H9 (cell line): ENCODE measurements at regions not wholly inside any gene's neighbourhood (a gene's known extent, or its start where the extent isn't known, plus 50 kb on each side); places are given as distances from the start of the nearest gene placed in this dataset.

ENCODE experiments used
- DNase-seq: peaks from one replicate; pipeline ENCODE4 v3.0.0-alpha.2; 2017
- H2AFZ ChIP-seq: one replicate; pipeline ENCODE4 v1.6.1; 2013; ENCODE audit warnings: mild to moderate bottlenecking, low read length, control low read depth, moderate library complexity
- H2AK5ac ChIP-seq: 2 replicates; pipeline ENCODE4 v1.6.1; 2013; ENCODE audit warnings: low read length, control low read depth, mixed read lengths; ENCODE audit not compliant: insufficient read length
- H2BK120ac ChIP-seq: one replicate; pipeline ENCODE4 v1.6.1; 2013; ENCODE audit warnings: low read depth, mild to moderate bottlenecking, low read length, control low read depth, inconsistent platforms; ENCODE audit not compliant: poor library complexity, severe bottlenecking
- H2BK12ac ChIP-seq: 2 replicates; pipeline ENCODE4 v1.6.1; 2013; ENCODE audit warnings: low read length, control low read depth, mixed read lengths, low read depth; ENCODE audit not compliant: insufficient read length
- H2BK15ac ChIP-seq: 2 replicates; pipeline ENCODE4 v1.6.1; 2013; ENCODE audit warnings: low read depth, low read length, control low read depth
- H2BK20ac ChIP-seq: one replicate; pipeline ENCODE4 v1.6.1; 2013; ENCODE audit warnings: low read depth, mild to moderate bottlenecking, low read length, control low read depth, inconsistent platforms; ENCODE audit not compliant: poor library complexity, severe bottlenecking
- H2BK5ac ChIP-seq: 2 replicates; pipeline ENCODE4 v1.6.1; 2013; ENCODE audit warnings: low read length, control low read depth, mixed read lengths; ENCODE audit not compliant: insufficient read length
- H3K14ac ChIP-seq: 2 replicates; pipeline ENCODE4 v1.6.1; 2013; ENCODE audit warnings: low read length, control low read depth; ENCODE audit not compliant: insufficient read depth
- H3K18ac ChIP-seq: 2 replicates; pipeline ENCODE4 v1.6.1; 2013; ENCODE audit warnings: low read depth, mild to moderate bottlenecking, mixed read lengths, low read length, control low read depth; ENCODE audit not compliant: insufficient read length
- H3K23ac ChIP-seq: 2 replicates; pipeline ENCODE4 v1.6.1; 2013; ENCODE audit warnings: low read length, control low read depth, mixed read lengths, low read depth; ENCODE audit not compliant: insufficient read length
- H3K23me2 ChIP-seq: 2 replicates; pipeline ENCODE4 v1.6.1; 2013; ENCODE audit warnings: low read depth, mild to moderate bottlenecking, mixed read lengths, low read length, control low read depth; ENCODE audit not compliant: insufficient read length, poor library complexity, severe bottlenecking
- H3K27ac ChIP-seq: 2 replicates; pipeline ENCODE4 v1.5.1; 2013; ENCODE audit warnings: low read length, control low read depth, mixed read lengths, low read depth; ENCODE audit not compliant: insufficient read length
- H3K27me3 ChIP-seq: 2 replicates; pipeline ENCODE4 v1.6.1; 2013; ENCODE audit warnings: low read length, control low read depth, inconsistent platforms; ENCODE audit not compliant: insufficient read depth
- H3K4ac ChIP-seq: 2 replicates; pipeline ENCODE4 v1.6.1; 2013; ENCODE audit warnings: low read depth, mild to moderate bottlenecking, control low read depth, inconsistent platforms, low read length, moderate library complexity
- H3K4me1 ChIP-seq: 2 replicates; pipeline ENCODE4 v1.6.1; 2013; ENCODE audit warnings: low read length, control low read depth, inconsistent platforms; ENCODE audit not compliant: insufficient read depth
- H3K4me2 ChIP-seq: 2 replicates; pipeline ENCODE4 v1.6.1; 2013; ENCODE audit warnings: low read length, control low read depth, mixed read lengths; ENCODE audit not compliant: insufficient read length, insufficient read depth
- H3K56ac ChIP-seq: 2 replicates; pipeline ENCODE4 v1.6.1; 2013; ENCODE audit warnings: low read depth, mild to moderate bottlenecking, mixed read lengths, low read length, control low read depth; ENCODE audit not compliant: insufficient read length
- H3K79me1 ChIP-seq: 2 replicates; pipeline ENCODE4 v1.6.1; 2013; ENCODE audit warnings: low read depth, mild to moderate bottlenecking, moderate library complexity, low read length, control low read depth, inconsistent platforms; ENCODE audit not compliant: insufficient read depth, poor library complexity, severe bottlenecking
- H3K79me2 ChIP-seq: 2 replicates; pipeline ENCODE4 v1.6.1; 2013; ENCODE audit warnings: low read length, control low read depth, inconsistent platforms; ENCODE audit not compliant: insufficient read depth
- H3K9ac ChIP-seq: 2 replicates; pipeline ENCODE4 v1.6.1; 2013; ENCODE audit warnings: low read length, control low read depth, mixed read lengths; ENCODE audit not compliant: insufficient read length; ENCODE audit errors: extremely low read depth
- H3K9me3 ChIP-seq: one replicate; pipeline ENCODE4 v1.6.1; 2013; ENCODE audit warnings: low read depth, low read length, inconsistent platforms; ENCODE audit not compliant: control insufficient read depth
- H3T11ph ChIP-seq: one replicate; pipeline ENCODE4 v1.6.1; 2013; ENCODE audit warnings: mild to moderate bottlenecking, low read length, control low read depth, inconsistent platforms
- H4K20me1 ChIP-seq: one replicate; pipeline ENCODE4 v1.6.1; 2013; ENCODE audit not compliant: control insufficient read depth, insufficient read length, insufficient read depth
- H4K5ac ChIP-seq: 2 replicates; pipeline ENCODE4 v1.6.1; 2013; ENCODE audit warnings: low read depth, mild to moderate bottlenecking, mixed read lengths, low read length, control low read depth; ENCODE audit not compliant: insufficient read length
- H4K8ac ChIP-seq: replicated peaks from 2 replicates; pipeline ENCODE4 v1.6.1; 2013; ENCODE audit warnings: low read length, control low read depth, mixed read lengths, low read depth; ENCODE audit not compliant: insufficient read length
- H4K91ac ChIP-seq: 2 replicates; pipeline ENCODE4 v1.6.1; 2013; ENCODE audit warnings: low read depth, mild to moderate bottlenecking, moderate library complexity, mixed read lengths, low read length, control low read depth; ENCODE audit not compliant: insufficient read length
- H3K27ac Mint-ChIP-seq, 3 experiments: 2 replicates in 2 of 3; 3 replicates in 1 of 3; pipeline ENCODE4 v1.8.0; 2020 to 2021; ENCODE audit warnings: mixed read lengths in 3 of 3, mild to moderate bottlenecking in 1 of 3, moderate library complexity in 1 of 3
- H3K27me3 Mint-ChIP-seq: 2 replicates; pipeline ENCODE4 v1.8.0; 2021; ENCODE audit warnings: low read depth, mild to moderate bottlenecking, moderate library complexity, mixed read lengths
- H3K36me3 Mint-ChIP-seq, 3 experiments: 2 replicates in 2 of 3; 3 replicates in 1 of 3; pipeline ENCODE4 v1.8.0; 2020 to 2021; ENCODE audit warnings: low read depth in 3 of 3, mixed read lengths in 3 of 3; ENCODE audit not compliant: insufficient read depth in 1 of 3
- H3K4me1 Mint-ChIP-seq, 2 experiments: 2 replicates each; pipeline ENCODE4 v1.8.0; 2020; ENCODE audit warnings: mixed read lengths in 2 of 2
- H3K4me3 Mint-ChIP-seq, 2 experiments: 2 replicates in 1 of 2; 3 replicates in 1 of 2; pipeline ENCODE4 v1.8.0; 2020 to 2021; ENCODE audit warnings: mild to moderate bottlenecking in 2 of 2, mixed read lengths in 2 of 2, moderate library complexity in 1 of 2
- H3K9me3 Mint-ChIP-seq, 2 experiments: 2 replicates in 1 of 2; 3 replicates in 1 of 2; pipeline ENCODE4 v1.8.0; 2020; ENCODE audit warnings: mild to moderate bottlenecking in 2 of 2, mixed read lengths in 2 of 2, moderate library complexity in 1 of 2
- CTCF ChIP-seq: fragments of 200-600 bp; sonication (generic); conservative IDR thresholded peaks from 3 replicates; pipeline ENCODE4 v1.8.0; 2021; ENCODE audit warnings: antibody characterized with exemption, mild to moderate bottlenecking
- WGBS: extraction: QIAGEN DNeasy Blood & Tissue Kit; methylation state at CpG from one replicate; pipeline ENCODE4 v1.1.7; 2013; ENCODE audit warnings: missing lambda C conversion rate, low lambda C conversion rate, mixed read lengths; ENCODE audit not compliant: insufficient read length; ENCODE audit errors: extremely low coverage; 5-methylcytosine and 5-hydroxymethylcytosine counted together

DNA sequence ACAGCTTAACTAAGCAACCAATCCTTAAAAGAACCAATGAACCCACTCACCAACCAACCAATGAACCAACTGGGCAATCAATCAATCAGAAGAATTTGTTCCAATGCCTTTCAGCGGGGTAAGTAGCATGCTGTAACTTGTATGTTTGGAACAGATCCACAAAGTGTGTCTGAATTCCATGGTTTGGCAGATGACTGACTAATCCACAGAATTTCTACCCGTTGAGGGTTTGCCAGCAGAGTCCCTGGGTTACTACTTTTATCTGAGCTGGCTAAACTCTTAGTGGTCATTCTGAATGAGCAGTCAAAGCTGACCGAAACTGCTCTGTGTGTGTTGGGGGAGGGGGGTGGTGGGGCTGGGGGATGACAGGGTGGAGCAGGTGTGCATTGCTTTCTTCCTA lies 125.0 kb upstream of the JAG1 start:
- Histone ChIP-seq H3K4ac (no peak overlapping the region), H3K27ac (no peak overlapping the region), H4K91ac (no peak overlapping the region), H2AK5ac (no peak overlapping the region), H3K79me1 (no peaks in the 10 kb centered on the region), H2BK20ac (no peak overlapping the region), H3K4me2 (no peak overlapping the region), H3K23ac (no peak overlapping the region), H4K20me1 (no peaks in the 10 kb centered on the region), H3K23me2 (no peaks in the 10 kb centered on the region), H3K56ac (no peak overlapping the region), H2BK5ac (no peak overlapping the region), H3K4me1 (peaks cover 3% of the 10 kb centered on the region; the same call in 1 of the 2 replicates), H3K9ac (no peak overlapping the region), H3K79me2 (no peaks in the 10 kb centered on the region), H2BK15ac (no peak overlapping the region), H4K5ac (no peak overlapping the region), H4K8ac (no peak overlapping the region), H3T11ph (no peak overlapping the region), H2AFZ (no peak overlapping the region), H2BK12ac (no peak overlapping the region), H3K9me3 (no peaks in the 10 kb centered on the region), H3K18ac (no peak overlapping the region), H3K14ac (no peak overlapping the region), H3K27me3 (no peaks in the 10 kb centered on the region), H2BK120ac (no peak overlapping the region)
- H3K4me3 Mint-ChIP-seq: no peak overlapping the region
- H3K9me3 Mint-ChIP-seq: no peaks in the 10 kb centered on the region
- DNase-seq: no peak
- WGBS: no CpG with 5 or more reads among the region's 3 CpGs
- H3K36me3 Mint-ChIP-seq: no peaks in the 10 kb centered on the region
- H3K27me3 Mint-ChIP-seq: no peaks in the 10 kb centered on the region; the same call in 1 of the 2 replicates
- TF ChIP-seq CTCF: no peak
- H3K27ac Mint-ChIP-seq: no peak overlapping the region
- H3K4me1 Mint-ChIP-seq: peaks cover 16 to 18% of the 10 kb centered on the region in 2 experiments
